ENCODE measurements at regions not wholly inside any gene's neighbourhood (a gene's known extent, or its start where the extent isn't known, plus 50 kb on each side); places are given as distances from the start of the nearest gene placed in this dataset.

- TF ChIP-seq CTCF (IDR thresholded peaks at IDR 0.05; ENCODE audit: insufficient read depth, low read length, severe bottlenecking), result no peak
- no peak overlapping the region for H3K4me3 ChIP-seq (ENCODE audit: low read depth, low read length)
- no peaks in the 10 kb centered on the region for H3K27me3 ChIP-seq (ENCODE audit: control insufficient read depth, insufficient read depth, low read length)
- no peaks in the 10 kb centered on the region for H3K36me3 ChIP-seq (ENCODE audit: control insufficient read depth, insufficient read depth, low read length)
- no peak for FAIRE-seq
- no peak for DNase-seq (ENCODE audit: low read depth)
Measured at GRCh38 chr2:4502230-4502843, 799.0 kb downstream of the DCDC2C start.

GRCh38 chr2:4507661-4508060 lies 804.3 kb downstream of the DCDC2C start:
- DNase-seq (ENCODE audit: low read depth) (no peak), FAIRE-seq (no peak)
- no peak overlapping the region for H3K4me3 ChIP-seq (ENCODE audit: low read depth, low read length)
- TF ChIP-seq CTCF (IDR thresholded peaks at IDR 0.05; ENCODE audit: insufficient read depth, low read length, severe bottlenecking), result no peak
- H3K27me3 ChIP-seq (ENCODE audit: control insufficient read depth, insufficient read depth, low read length), result no peaks in the 10 kb centered on the region
- H3K36me3 ChIP-seq (ENCODE audit: control insufficient read depth, insufficient read depth, low read length), result no peaks in the 10 kb centered on the region

- TF ChIP-seq CTCF (IDR thresholded peaks at IDR 0.05; ENCODE audit: insufficient read depth, low read length, severe bottlenecking), result no peak
- H3K4me3 ChIP-seq (ENCODE audit: low read depth, low read length), result no peak overlapping the region
- no peaks in the 10 kb centered on the region for H3K27me3 ChIP-seq (ENCODE audit: control insufficient read depth, insufficient read depth, low read length)
- no peaks in the 10 kb centered on the region for H3K36me3 ChIP-seq (ENCODE audit: control insufficient read depth, insufficient read depth, low read length)
- FAIRE-seq (no peak), DNase-seq (ENCODE audit: low read depth) (no peak)
Measured at GRCh38 chr2:4515871-4516761, 812.7 kb downstream of the DCDC2C start.

GRCh38 chr2:4518596-4518995 lies 815.2 kb downstream of the DCDC2C start:
- DNase-seq (ENCODE audit: low read depth) (no peak), FAIRE-seq (no peak)
- Histone ChIP-seq H3K36me3 (ENCODE audit: control insufficient read depth, insufficient read depth, low read length) (no peaks in the 10 kb centered on the region), H3K4me3 (ENCODE audit: low read depth, low read length) (no peak overlapping the region), H3K27me3 (ENCODE audit: control insufficient read depth, insufficient read depth, low read length) (no peaks in the 10 kb centered on the region)
- no peak for TF ChIP-seq CTCF (IDR thresholded peaks at IDR 0.05; ENCODE audit: insufficient read depth, low read length, severe bottlenecking)

GRCh38 chr2:4522498-4523421 lies 819.4 kb downstream of the DCDC2C start:
- no peak for FAIRE-seq
- no peak for TF ChIP-seq CTCF (IDR thresholded peaks at IDR 0.05; ENCODE audit: insufficient read depth, low read length, severe bottlenecking)

More at GRCh38 chr2:4522498-4523421, 819.4 kb downstream of the DCDC2C start:
- no peak for DNase-seq (ENCODE audit: low read depth)
- no peak overlapping the region for H3K4me3 ChIP-seq (ENCODE audit: low read depth, low read length)
- H3K27me3 ChIP-seq (ENCODE audit: control insufficient read depth, insufficient read depth, low read length), result no peaks in the 10 kb centered on the region
- no peaks in the 10 kb centered on the region for H3K36me3 ChIP-seq (ENCODE audit: control insufficient read depth, insufficient read depth, low read length)
